SK-N-SH treated with all-trans-retinoic acid at 6 μM for 48 hours (cell line): ENCODE measurements at regions not wholly inside any gene's neighbourhood (a gene's known extent, or its start where the extent isn't known, plus 50 kb on each side); places are given as distances from the start of the nearest gene placed in this dataset.

Experiments used
- ARNTL ChIP-seq: fragments of 450-650 bp; formaldehyde crosslinking; IDR thresholded peaks from 2 replicates; pipeline ENCODE4 v1.5.0; 2020; ENCODE audit warnings: low read depth, mild to moderate bottlenecking, moderate library complexity, borderline replicate concordance
- CSDC2 ChIP-seq: fragments of 250-450 bp; sonication (Bioruptor Pico); IDR thresholded peaks from 2 replicates; pipeline ENCODE4 v1.5.0; 2020; ENCODE audit warnings: mild to moderate bottlenecking, moderate library complexity
- ISL1 ChIP-seq: fragments of 250-450 bp; sonication (Bioruptor Pico); IDR thresholded peaks from 2 replicates; pipeline ENCODE4 v2.1.2; 2022; ENCODE audit warnings: mild to moderate bottlenecking, moderate library complexity
- TCF4 ChIP-seq: fragments of 250-450 bp; sonication (Bioruptor Pico); IDR thresholded peaks from 2 replicates; pipeline ENCODE4 v1.8.0; 2021; ENCODE audit warnings: mild to moderate bottlenecking, moderate library complexity, borderline replicate concordance
- ZC3H10 ChIP-seq: fragments of 250-450 bp; sonication (Bioruptor Pico); IDR thresholded peaks from 2 replicates; pipeline ENCODE4 v1.5.1; 2021; ENCODE audit warnings: mild to moderate bottlenecking, moderate library complexity
- ZNF565 ChIP-seq: fragments of 450-650 bp; formaldehyde crosslinking; conservative IDR thresholded peaks from 2 replicates; pipeline ENCODE4 v1.5.0; 2020; ENCODE audit warnings: low read depth, mild to moderate bottlenecking, moderate library complexity
- ZNF8 ChIP-seq: fragments of 450-650 bp; formaldehyde crosslinking; IDR thresholded peaks from 2 replicates; pipeline ENCODE4 v1.5.0; 2020; ENCODE audit warnings: mild to moderate bottlenecking, moderate library complexity
- TF ChIP-seq, protein P1 (sequence below): fragments of 250-450 bp; sonication (Bioruptor Pico); IDR thresholded peaks from 2 replicates; pipeline ENCODE4 v1.5.1; 2021; ENCODE audit warnings: mild to moderate bottlenecking, moderate library complexity
- TF ChIP-seq, protein P2 (sequence below): fragments of 250-450 bp; sonication (Bioruptor Pico); IDR thresholded peaks from 2 replicates; pipeline ENCODE4 v1.5.1; 2020; ENCODE audit warnings: low read depth, mild to moderate bottlenecking, moderate library complexity
- TF ChIP-seq, protein P3 (sequence below): fragments of 250-450 bp; sonication (Bioruptor Pico); IDR thresholded peaks from 2 replicates; pipeline ENCODE4 v1.8.0; 2020; ENCODE audit warnings: mild to moderate bottlenecking, moderate library complexity, borderline replicate concordance

DNA sequence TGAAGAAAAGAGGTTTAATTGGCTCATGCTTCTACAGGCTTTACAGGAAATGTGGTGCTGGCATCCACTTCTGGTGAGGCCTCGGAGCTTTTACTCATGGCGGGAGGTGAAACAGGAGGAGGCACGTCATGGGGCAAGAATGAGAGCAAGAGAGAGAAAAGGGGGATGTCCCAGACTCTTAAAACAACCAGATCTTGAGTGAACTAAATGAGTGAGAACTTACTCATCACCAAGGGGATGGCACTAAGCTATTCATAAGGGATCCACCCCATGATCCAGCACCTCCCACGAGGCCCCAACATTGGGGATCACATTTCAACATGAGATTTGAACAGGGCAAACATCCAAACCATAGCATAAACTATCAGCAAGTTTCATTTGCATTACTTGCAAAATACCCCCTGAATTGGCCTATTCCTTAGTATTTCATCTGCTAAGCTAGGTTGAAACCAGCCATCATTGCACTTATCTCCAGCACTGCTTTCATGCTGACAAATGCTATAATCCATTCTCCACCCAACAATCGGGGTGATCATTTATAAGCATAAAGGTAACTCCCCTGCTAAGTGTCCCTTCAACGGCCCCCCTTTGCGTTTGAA, 179.0 kb downstream of the NOC3L start:
- TF ChIP-seq ZNF8 (CRISPR knock-in tag): no peak
- no peak for TF ChIP-seq ZC3H10 (CRISPR knock-in tag)
- TF ChIP-seq TCF4 (CRISPR knock-in tag): no peak
- TF ChIP-seq ARNTL (CRISPR knock-in tag): no peak
- TF ChIP-seq, protein P1, sequence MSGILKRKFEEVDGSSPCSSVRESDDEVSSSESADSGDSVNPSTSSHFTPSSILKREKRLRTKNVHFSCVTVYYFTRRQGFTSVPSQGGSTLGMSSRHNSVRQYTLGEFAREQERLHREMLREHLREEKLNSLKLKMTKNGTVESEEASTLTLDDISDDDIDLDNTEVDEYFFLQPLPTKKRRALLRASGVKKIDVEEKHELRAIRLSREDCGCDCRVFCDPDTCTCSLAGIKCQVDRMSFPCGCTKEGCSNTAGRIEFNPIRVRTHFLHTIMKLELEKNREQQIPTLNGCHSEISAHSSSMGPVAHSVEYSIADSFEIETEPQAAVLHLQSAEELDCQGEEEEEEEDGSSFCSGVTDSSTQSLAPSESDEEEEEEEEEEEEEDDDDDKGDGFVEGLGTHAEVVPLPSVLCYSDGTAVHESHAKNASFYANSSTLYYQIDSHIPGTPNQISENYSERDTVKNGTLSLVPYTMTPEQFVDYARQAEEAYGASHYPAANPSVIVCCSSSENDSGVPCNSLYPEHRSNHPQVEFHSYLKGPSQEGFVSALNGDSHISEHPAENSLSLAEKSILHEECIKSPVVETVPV (CRISPR knock-in tag): no peak
- TF ChIP-seq, protein P2, sequence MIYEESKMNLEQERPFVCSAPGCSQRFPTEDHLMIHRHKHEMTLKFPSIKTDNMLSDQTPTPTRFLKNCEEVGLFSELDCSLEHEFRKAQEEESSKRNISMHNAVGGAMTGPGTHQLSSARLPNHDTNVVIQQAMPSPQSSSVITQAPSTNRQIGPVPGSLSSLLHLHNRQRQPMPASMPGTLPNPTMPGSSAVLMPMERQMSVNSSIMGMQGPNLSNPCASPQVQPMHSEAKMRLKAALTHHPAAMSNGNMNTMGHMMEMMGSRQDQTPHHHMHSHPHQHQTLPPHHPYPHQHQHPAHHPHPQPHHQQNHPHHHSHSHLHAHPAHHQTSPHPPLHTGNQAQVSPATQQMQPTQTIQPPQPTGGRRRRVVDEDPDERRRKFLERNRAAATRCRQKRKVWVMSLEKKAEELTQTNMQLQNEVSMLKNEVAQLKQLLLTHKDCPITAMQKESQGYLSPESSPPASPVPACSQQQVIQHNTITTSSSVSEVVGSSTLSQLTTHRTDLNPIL (CRISPR knock-in tag): no peak
- TF ChIP-seq, protein P3, sequence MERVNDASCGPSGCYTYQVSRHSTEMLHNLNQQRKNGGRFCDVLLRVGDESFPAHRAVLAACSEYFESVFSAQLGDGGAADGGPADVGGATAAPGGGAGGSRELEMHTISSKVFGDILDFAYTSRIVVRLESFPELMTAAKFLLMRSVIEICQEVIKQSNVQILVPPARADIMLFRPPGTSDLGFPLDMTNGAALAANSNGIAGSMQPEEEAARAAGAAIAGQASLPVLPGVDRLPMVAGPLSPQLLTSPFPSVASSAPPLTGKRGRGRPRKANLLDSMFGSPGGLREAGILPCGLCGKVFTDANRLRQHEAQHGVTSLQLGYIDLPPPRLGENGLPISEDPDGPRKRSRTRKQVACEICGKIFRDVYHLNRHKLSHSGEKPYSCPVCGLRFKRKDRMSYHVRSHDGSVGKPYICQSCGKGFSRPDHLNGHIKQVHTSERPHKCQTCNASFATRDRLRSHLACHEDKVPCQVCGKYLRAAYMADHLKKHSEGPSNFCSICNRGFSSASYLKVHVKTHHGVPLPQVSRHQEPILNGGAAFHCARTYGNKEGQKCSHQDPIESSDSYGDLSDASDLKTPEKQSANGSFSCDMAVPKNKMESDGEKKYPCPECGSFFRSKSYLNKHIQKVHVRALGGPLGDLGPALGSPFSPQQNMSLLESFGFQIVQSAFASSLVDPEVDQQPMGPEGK: no peak
- no peak for TF ChIP-seq ZNF565 (CRISPR knock-in tag)
- TF ChIP-seq ISL1 (CRISPR knock-in tag): no peak
- TF ChIP-seq CSDC2 (CRISPR knock-in tag): no peak
